ENCODE measurements at regions not wholly inside any gene's neighbourhood (a gene's known extent, or its start where the extent isn't known, plus 50 kb on each side); places are given as distances from the start of the nearest gene placed in this dataset.

- Histone ChIP-seq H3K36me3 (no peaks in the 10 kb centered on the region), H3K27ac (no peak overlapping the region), H3K9me3 (no peaks in the 10 kb centered on the region), H3K4me1 (no peaks in the 10 kb centered on the region), H3K4me3 (no peak overlapping the region), H3K27me3 (no peaks in the 10 kb centered on the region)
- ATAC-seq: no peak
- no peak for DNase-seq
- TF ChIP-seq, protein P1, sequence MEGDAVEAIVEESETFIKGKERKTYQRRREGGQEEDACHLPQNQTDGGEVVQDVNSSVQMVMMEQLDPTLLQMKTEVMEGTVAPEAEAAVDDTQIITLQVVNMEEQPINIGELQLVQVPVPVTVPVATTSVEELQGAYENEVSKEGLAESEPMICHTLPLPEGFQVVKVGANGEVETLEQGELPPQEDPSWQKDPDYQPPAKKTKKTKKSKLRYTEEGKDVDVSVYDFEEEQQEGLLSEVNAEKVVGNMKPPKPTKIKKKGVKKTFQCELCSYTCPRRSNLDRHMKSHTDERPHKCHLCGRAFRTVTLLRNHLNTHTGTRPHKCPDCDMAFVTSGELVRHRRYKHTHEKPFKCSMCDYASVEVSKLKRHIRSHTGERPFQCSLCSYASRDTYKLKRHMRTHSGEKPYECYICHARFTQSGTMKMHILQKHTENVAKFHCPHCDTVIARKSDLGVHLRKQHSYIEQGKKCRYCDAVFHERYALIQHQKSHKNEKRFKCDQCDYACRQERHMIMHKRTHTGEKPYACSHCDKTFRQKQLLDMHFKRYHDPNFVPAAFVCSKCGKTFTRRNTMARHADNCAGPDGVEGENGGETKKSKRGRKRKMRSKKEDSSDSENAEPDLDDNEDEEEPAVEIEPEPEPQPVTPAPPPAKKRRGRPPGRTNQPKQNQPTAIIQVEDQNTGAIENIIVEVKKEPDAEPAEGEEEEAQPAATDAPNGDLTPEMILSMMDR (IDR thresholded peaks at IDR 0.05): no peak
- intact Hi-C loops (cut with DNase I): no loop called here
These were observed 270.7 kb upstream of the WWC1 start for GRCh38 chr5:168020542-168021294.

- intact Hi-C loops (cut with DNase I): no loop called here
- Histone ChIP-seq H3K27ac (no peak overlapping the region), H3K27me3 (no peaks in the 10 kb centered on the region), H3K4me3 (no peak overlapping the region), H3K4me1 (no peaks in the 10 kb centered on the region), H3K36me3 (no peaks in the 10 kb centered on the region), H3K9me3 (no peaks in the 10 kb centered on the region)
- ATAC-seq (no peak), DNase-seq (no peak)
- TF ChIP-seq, protein P1 (IDR thresholded peaks at IDR 0.05): no peak
These were observed 268.8 kb upstream of the WWC1 start for GRCh38 chr5:168022446-168023169.

DNA sequence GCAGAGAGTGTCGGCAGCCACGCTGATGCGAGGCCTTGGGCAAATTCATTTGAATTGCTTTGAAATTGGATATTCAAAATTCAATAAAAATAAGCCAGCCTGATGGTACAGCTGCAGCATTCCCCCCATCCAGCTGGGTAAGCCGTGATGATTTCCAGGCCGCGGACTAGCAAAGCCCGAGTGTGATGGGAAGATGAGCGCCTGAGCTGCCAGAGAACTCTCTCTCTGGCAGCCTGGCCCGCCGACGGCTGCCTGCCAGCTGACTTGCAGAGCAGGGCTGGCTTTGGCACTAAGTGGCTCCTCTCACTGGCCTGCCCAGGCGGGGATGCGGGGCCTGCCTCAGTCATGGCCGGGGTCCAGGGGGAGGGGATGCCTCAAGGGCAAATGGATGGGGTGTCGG is 268.3 kb upstream of the WWC1 start:
- TF ChIP-seq, protein P1 (IDR thresholded peaks at IDR 0.05): no peak
- H3K4me3 ChIP-seq: no peak overlapping the region
- H3K27me3 ChIP-seq: no peaks in the 10 kb centered on the region
- H3K36me3 ChIP-seq: no peaks in the 10 kb centered on the region
- no peaks in the 10 kb centered on the region for H3K9me3 ChIP-seq
- ATAC-seq (peak; percentile 37), DNase-seq (no peak)
- intact Hi-C loops (cut with DNase I): no loop called here
- H3K27ac ChIP-seq: no peak overlapping the region
- H3K4me1 ChIP-seq: no peaks in the 10 kb centered on the region

- Histone ChIP-seq H3K4me1 (no peaks in the 10 kb centered on the region), H3K27me3 (no peaks in the 10 kb centered on the region), H3K36me3 (no peaks in the 10 kb centered on the region), H3K9me3 (no peaks in the 10 kb centered on the region), H3K4me3 (no peak overlapping the region), H3K27ac (no peak overlapping the region)
- no peak for DNase-seq
- intact Hi-C loops (cut with DNase I): no loop called here
- no peak for ATAC-seq
- TF ChIP-seq, protein P1 (IDR thresholded peaks at IDR 0.05): no peak
These were observed 267.1 kb upstream of the WWC1 start for GRCh38 chr5:168024306-168024705.

GRCh38 chr5:168027007-168027406 is 264.4 kb upstream of the WWC1 start:
- DNase-seq (no peak), ATAC-seq (no peak)
- Histone ChIP-seq H3K4me1 (no peaks in the 10 kb centered on the region), H3K36me3 (no peaks in the 10 kb centered on the region), H3K27ac (no peak overlapping the region), H3K27me3 (no peaks in the 10 kb centered on the region), H3K9me3 (no peaks in the 10 kb centered on the region), H3K4me3 (no peak overlapping the region)
- intact Hi-C loops (cut with DNase I): no loop called here
- TF ChIP-seq, protein P1 (IDR thresholded peaks at IDR 0.05): no peak

Measured in upper lobe of right lung (tissue), 1 donor.